ENCODE measurements at regions not wholly inside any gene's neighbourhood (a gene's known extent, or its start where the extent isn't known, plus 50 kb on each side); places are given as distances from the start of the nearest gene placed in this dataset.

DNA sequence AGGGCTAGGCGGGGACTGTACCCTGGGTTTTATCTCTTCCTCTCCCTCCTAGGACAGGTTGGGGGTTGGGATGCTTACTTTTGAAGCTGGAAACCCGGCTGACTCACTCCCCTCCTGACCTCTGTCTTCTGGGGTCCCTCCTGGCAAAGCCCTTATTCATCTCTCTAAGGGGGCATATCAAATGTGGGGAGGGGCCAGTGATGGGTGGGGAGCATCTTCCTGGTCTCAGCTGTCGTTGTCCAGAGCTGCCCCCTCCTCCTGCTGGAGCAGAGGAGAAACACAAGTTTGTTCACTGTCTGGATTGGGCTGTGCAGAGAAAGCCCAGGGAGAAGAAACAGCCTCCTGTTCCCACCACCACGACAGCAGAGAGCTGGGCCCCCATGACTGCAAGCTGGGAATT, 85.8 kb downstream of the TNFAIP2 start:
- H3K27me3 ChIP-seq (ENCODE audit: control insufficient read depth in 1 of 2, insufficient read depth in 2 of 2, low read length in 2 of 2): peaks cover 10 to 20% of the 10 kb centered on the region in 2 donors
- peak overlapping the region in 1 of 2 donors; percentile 14 for H3K4me3 ChIP-seq (ENCODE audit: low read depth in 1 of 2, low read length in 2 of 2)
- H3K4me1 ChIP-seq (ENCODE audit: insufficient read depth, low read length): peaks cover 4% of the 10 kb centered on the region
- H3K27ac ChIP-seq (ENCODE audit: low read depth, low read length): no peak overlapping the region
- no peak overlapping the region for H3K9ac ChIP-seq (ENCODE audit: low read length)
- H3K36me3 ChIP-seq (ENCODE audit: insufficient read depth, low read length): no peaks in the 10 kb centered on the region
- H3K9me3 ChIP-seq (ENCODE audit: low read length): no peaks in the 10 kb centered on the region

DNA sequence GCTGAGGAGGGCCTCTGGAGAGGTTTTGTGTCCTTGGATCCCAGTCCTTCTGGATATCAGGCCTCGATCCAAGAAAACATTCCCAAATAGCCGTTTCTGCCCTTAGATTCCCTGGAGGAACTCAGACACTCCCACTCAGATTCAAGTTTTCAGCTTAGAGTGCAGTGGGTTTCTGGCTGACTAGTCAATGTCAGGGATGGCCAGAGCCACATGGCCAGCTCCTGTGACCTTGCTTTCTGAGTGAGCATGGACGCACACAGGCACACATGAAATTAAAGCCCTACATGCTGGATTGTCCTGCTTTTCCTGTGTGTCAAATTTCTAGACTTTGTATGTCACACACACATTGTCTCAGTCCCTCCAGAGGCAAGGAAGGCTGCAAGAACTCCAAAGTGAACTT, 86.2 kb downstream of the TNFAIP2 start:
- H3K9me3 ChIP-seq (ENCODE audit: low read length): no peaks in the 10 kb centered on the region
- H3K9ac ChIP-seq (ENCODE audit: low read length): no peak overlapping the region
- peak overlapping the region in 1 of 2 donors; percentile 14 for H3K4me3 ChIP-seq (ENCODE audit: low read depth in 1 of 2, low read length in 2 of 2)
- H3K27me3 ChIP-seq (ENCODE audit: control insufficient read depth in 1 of 2, insufficient read depth in 2 of 2, low read length in 2 of 2): peaks cover 10 to 20% of the 10 kb centered on the region in 2 donors
- H3K4me1 ChIP-seq (ENCODE audit: insufficient read depth, low read length): peaks cover 4% of the 10 kb centered on the region
- no peaks in the 10 kb centered on the region for H3K36me3 ChIP-seq (ENCODE audit: insufficient read depth, low read length)
- no peak overlapping the region for H3K27ac ChIP-seq (ENCODE audit: low read depth, low read length)

DNA sequence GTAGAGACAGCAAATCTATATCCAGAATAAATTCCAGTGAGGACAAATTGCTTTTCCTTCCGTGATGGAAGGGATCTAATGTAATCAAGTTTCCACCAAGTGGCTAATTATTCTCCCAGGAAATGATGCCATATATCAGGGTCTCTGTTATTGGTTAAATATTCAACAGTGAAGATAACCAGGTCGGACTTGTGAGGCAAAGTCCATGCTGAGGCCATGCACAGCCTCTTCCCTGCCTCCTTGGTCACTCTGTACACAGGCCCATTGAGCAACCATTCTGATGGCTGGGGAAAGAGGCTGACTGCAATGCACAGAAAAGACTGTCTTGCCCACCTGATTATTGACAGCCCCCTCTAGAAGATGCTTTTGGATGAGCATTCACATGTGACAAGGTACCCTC, 90.1 kb downstream of the TNFAIP2 start:
- Histone ChIP-seq H3K9me3 (ENCODE audit: low read length) (no peaks in the 10 kb centered on the region), H3K4me1 (ENCODE audit: insufficient read depth, low read length) (no peaks in the 10 kb centered on the region), H3K27me3 (ENCODE audit: control insufficient read depth in 1 of 2, insufficient read depth in 2 of 2, low read length in 2 of 2) (peaks cover 4 to 6% of the 10 kb centered on the region in 2 donors), H3K4me3 (ENCODE audit: low read depth in 1 of 2, low read length in 2 of 2) (no peak overlapping the region), H3K9ac (ENCODE audit: low read length) (no peak overlapping the region), H3K27ac (ENCODE audit: low read depth, low read length) (no peak overlapping the region), H3K36me3 (ENCODE audit: insufficient read depth, low read length) (no peaks in the 10 kb centered on the region)

DNA sequence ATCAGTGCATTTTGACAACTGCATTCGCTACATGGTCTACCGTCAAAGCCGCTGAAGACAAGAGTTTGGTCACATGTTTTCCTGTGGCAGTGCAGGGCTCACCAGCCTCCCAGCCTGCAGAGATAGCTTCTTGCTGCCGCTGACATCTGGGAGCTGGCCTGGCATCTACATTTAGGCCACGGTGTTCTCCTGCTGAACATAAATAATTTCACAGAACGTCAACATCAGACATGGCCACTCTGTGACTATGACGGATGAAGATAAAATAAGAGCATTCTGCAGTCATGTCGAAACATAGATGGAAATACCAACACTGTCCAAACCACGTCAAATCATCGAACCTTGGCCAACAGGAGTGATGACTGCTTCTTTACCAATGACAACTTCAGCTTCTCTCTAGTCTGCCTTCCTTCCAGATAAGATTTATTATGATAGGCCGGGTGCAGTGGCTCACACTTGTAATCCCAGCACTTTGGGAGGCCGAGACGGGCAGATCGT, 91.2 kb downstream of the TNFAIP2 start:
- Histone ChIP-seq H3K4me1 (ENCODE audit: insufficient read depth, low read length) (no peaks in the 10 kb centered on the region), H3K9ac (ENCODE audit: low read length) (no peak overlapping the region), H3K36me3 (ENCODE audit: insufficient read depth, low read length) (no peaks in the 10 kb centered on the region), H3K9me3 (ENCODE audit: low read length) (no peaks in the 10 kb centered on the region), H3K27me3 (ENCODE audit: control insufficient read depth in 1 of 2, insufficient read depth in 2 of 2, low read length in 2 of 2) (no peaks in the 10 kb centered on the region), H3K27ac (ENCODE audit: low read depth, low read length) (no peak overlapping the region), H3K4me3 (ENCODE audit: low read depth in 1 of 2, low read length in 2 of 2) (no peak overlapping the region)

DNA sequence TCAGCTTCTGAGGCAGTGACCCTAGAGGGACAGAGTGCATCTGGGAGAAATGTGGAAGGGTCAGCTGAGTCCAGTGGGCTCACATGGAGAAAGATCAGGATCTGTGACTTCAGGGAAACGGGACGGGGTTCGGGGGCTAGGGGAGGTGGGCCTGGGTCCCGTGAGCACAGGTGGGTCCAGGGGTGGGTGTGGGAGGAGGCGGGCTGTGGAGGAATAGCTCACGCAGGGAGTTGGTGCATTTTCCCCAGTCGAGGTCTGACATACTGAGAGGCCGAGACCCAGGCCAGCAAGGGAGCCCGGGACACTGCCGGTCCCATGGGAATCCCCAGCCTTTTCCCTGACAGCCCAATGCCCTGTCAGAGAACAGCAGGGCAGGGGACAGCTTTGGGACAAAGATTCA, 93.1 kb downstream of the TNFAIP2 start:
- Histone ChIP-seq H3K4me3 (ENCODE audit: low read depth in 1 of 2, low read length in 2 of 2) (no peak overlapping the region), H3K36me3 (ENCODE audit: insufficient read depth, low read length) (no peaks in the 10 kb centered on the region), H3K9me3 (ENCODE audit: low read length) (no peaks in the 10 kb centered on the region), H3K4me1 (ENCODE audit: insufficient read depth, low read length) (no peaks in the 10 kb centered on the region), H3K27me3 (ENCODE audit: control insufficient read depth in 1 of 2, insufficient read depth in 2 of 2, low read length in 2 of 2) (peaks cover 7 to 15% of the 10 kb centered on the region in 2 donors), H3K27ac (ENCODE audit: low read depth, low read length) (no peak overlapping the region), H3K9ac (ENCODE audit: low read length) (no peak overlapping the region)

DNA sequence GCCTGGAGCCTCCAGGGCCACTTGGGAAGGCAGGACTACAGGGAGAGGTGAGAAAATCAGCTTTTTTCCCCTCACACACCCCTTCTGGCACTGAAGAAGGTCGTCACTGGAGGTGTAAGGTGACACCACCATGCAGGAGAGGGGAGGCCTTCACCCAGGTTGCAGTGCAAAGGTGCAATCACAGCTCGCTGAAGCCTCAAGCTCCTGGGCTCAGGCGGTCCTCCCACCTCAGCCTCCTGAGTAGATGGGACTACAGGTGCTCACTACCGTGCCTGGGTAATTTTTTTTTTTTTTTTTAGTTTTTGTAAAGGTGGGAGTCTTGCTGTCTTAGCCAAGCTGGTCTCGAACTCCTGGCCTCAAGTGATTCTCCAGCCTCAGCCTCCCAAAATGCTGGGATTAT, 93.6 kb downstream of the TNFAIP2 start:
- Histone ChIP-seq H3K36me3 (ENCODE audit: insufficient read depth, low read length) (no peaks in the 10 kb centered on the region), H3K4me1 (ENCODE audit: insufficient read depth, low read length) (no peaks in the 10 kb centered on the region), H3K27me3 (ENCODE audit: control insufficient read depth in 1 of 2, insufficient read depth in 2 of 2, low read length in 2 of 2) (peaks cover 11 to 20% of the 10 kb centered on the region in 2 donors), H3K9ac (ENCODE audit: low read length) (no peak overlapping the region), H3K4me3 (ENCODE audit: low read depth in 1 of 2, low read length in 2 of 2) (no peak overlapping the region), H3K9me3 (ENCODE audit: low read length) (no peaks in the 10 kb centered on the region), H3K27ac (ENCODE audit: low read depth, low read length) (no peak overlapping the region)

DNA sequence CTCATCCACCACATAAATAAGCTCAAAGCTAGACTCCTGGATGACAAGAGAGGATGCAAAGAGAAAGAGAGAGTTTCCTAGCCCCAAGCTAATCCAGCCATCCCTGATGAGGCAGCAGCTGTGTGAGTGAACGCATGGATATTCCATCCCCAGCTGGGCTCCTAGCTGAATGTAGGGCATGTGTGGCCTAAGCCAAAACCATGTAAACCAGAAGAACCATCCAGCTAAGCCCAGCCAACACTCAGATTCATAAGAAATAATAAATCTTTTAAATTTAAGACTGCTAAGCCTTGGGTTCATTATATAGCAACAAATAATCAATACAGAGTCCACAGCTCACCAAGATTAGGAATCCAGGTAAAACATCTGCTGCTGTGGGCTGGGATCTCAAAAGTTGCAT, 94.3 kb downstream of the TNFAIP2 start:
- Histone ChIP-seq H3K4me3 (ENCODE audit: low read depth in 1 of 2, low read length in 2 of 2) (no peak overlapping the region), H3K27me3 (ENCODE audit: control insufficient read depth in 1 of 2, insufficient read depth in 2 of 2, low read length in 2 of 2) (peaks cover 16 to 26% of the 10 kb centered on the region in 2 donors), H3K36me3 (ENCODE audit: insufficient read depth, low read length) (no peaks in the 10 kb centered on the region), H3K9ac (ENCODE audit: low read length) (no peak overlapping the region), H3K4me1 (ENCODE audit: insufficient read depth, low read length) (no peaks in the 10 kb centered on the region), H3K27ac (ENCODE audit: low read depth, low read length) (no peak overlapping the region), H3K9me3 (ENCODE audit: low read length) (no peaks in the 10 kb centered on the region)

DNA sequence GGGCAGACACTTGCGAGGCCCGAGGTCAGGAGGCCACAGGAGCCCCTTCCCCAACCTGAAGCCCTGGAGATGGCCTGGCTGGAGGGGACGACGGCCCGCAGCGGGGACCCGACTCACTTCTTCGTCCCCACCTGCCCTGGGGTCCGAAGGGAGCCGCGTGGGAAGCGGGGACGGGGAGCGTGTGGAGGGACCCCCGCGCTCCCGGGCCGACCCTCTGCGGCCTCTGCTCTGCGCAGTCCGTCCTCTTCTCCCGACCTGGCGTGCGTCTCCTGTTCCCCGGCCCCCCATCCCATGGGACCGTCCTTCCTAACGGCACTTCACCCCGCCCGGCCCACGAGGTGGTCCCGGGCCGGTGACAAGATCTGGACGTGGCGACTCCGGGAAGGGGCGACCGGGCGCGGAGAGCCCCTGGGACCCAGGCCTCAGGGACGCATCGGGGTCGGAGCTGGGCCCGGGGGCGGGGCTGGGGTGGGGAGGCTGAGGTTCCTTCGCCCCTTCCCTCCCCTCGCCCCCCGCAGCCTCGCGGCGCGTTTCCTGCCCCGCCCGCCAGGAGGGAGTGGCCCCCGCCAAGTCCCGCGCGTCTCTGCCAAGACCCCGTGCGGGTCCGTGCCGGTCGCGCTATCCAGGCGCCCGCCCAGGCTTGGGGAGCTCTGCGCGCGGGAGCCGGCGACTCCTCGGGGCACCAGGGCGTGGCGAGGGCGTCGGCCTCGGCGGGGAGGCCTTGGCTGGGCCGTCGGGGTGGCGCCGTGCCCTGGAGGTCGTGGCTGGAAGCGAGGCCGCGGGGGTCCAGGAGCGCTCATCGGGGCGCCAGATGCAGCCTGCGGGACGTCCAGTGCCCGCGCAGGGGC, 97.1 kb downstream of the TNFAIP2 start:
- Histone ChIP-seq H3K9ac (ENCODE audit: low read length) (no peak overlapping the region), H3K27me3 (ENCODE audit: control insufficient read depth in 1 of 2, insufficient read depth in 2 of 2, low read length in 2 of 2) (peaks cover 16 to 32% of the 10 kb centered on the region in 2 donors), H3K4me3 (ENCODE audit: low read depth in 1 of 2, low read length in 2 of 2) (no peak overlapping the region), H3K36me3 (ENCODE audit: insufficient read depth, low read length) (no peaks in the 10 kb centered on the region), H3K27ac (ENCODE audit: low read depth, low read length) (no peak overlapping the region), H3K4me1 (ENCODE audit: insufficient read depth, low read length) (no peaks in the 10 kb centered on the region), H3K9me3 (ENCODE audit: low read length) (no peaks in the 10 kb centered on the region)

DNA sequence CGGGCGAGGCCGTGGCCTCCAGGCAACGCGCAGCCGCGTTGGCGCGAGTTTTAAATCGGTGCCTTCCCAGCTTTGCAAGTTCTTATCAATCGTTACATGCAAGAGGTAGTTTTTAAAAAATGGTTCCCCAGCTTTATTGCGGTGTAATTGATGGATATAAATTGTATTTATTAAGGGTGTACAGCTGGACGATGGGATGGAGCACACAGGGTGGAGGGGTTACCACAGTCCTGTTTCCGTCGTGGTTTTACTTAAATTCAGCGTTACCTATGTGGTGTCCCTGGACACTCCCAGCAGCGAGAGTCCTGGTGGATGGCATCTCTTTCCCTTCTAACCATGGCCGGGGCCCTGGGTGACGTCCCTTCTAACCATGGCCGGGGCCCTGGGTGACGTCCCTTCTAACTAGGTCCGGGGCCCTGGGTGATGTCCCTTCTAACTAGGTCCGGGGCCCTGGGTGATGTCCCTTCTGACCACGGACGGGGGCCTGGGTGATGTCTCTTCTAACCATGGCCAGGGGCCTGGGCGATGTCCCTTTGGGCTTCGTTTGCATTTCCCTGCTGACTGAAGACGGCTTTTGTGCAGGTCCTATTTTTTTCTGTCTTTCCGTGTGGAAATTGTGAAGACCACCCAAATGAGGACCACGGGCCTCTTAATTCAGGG, 97.9 kb downstream of the TNFAIP2 start:
- no peak overlapping the region for H3K4me3 ChIP-seq (ENCODE audit: low read depth in 1 of 2, low read length in 2 of 2)
- no peaks in the 10 kb centered on the region for H3K36me3 ChIP-seq (ENCODE audit: insufficient read depth, low read length)
- H3K27ac ChIP-seq (ENCODE audit: low read depth, low read length): no peak overlapping the region
- H3K27me3 ChIP-seq (ENCODE audit: control insufficient read depth in 1 of 2, insufficient read depth in 2 of 2, low read length in 2 of 2): peaks cover 16 to 34% of the 10 kb centered on the region in 2 donors
- H3K9me3 ChIP-seq (ENCODE audit: low read length): no peaks in the 10 kb centered on the region
- no peak overlapping the region for H3K9ac ChIP-seq (ENCODE audit: low read length)
- no peaks in the 10 kb centered on the region for H3K4me1 ChIP-seq (ENCODE audit: insufficient read depth, low read length)

DNA sequence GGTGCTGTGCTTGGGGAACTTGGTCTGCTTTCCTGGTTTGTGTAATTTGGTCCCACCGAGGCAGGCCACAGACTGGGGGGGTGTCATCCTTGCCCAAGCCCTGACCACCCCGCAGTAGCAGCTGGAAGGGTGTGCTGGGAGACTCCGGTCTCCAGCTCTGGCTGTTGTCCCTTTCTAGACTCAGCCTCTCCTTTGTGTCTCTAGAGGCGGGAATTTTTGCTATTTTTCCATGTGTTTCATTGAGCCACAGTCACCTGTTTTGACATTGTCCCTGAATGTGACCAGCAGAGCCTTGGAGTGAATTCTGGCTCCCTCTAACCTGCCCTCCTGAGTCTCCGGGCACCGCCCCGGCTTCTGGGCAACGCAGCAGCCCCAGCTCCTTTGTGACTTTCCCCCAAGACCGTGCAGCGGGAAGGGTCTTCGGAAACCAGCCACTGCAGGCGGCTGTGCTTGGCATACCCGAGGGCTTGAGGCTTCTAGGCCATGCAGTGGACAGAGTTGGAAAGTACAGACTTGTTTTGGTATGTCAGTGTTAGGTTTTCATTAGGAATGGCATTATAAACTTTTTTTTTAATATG, 98.6 kb downstream of the TNFAIP2 start:
- Histone ChIP-seq H3K4me3 (ENCODE audit: low read depth in 1 of 2, low read length in 2 of 2) (no peak overlapping the region), H3K9me3 (ENCODE audit: low read length) (no peaks in the 10 kb centered on the region), H3K27me3 (ENCODE audit: control insufficient read depth in 1 of 2, insufficient read depth in 2 of 2, low read length in 2 of 2) (peaks cover 16 to 37% of the 10 kb centered on the region in 2 donors), H3K9ac (ENCODE audit: low read length) (no peak overlapping the region), H3K4me1 (ENCODE audit: insufficient read depth, low read length) (no peaks in the 10 kb centered on the region), H3K27ac (ENCODE audit: low read depth, low read length) (no peak overlapping the region), H3K36me3 (ENCODE audit: insufficient read depth, low read length) (no peaks in the 10 kb centered on the region)

DNA sequence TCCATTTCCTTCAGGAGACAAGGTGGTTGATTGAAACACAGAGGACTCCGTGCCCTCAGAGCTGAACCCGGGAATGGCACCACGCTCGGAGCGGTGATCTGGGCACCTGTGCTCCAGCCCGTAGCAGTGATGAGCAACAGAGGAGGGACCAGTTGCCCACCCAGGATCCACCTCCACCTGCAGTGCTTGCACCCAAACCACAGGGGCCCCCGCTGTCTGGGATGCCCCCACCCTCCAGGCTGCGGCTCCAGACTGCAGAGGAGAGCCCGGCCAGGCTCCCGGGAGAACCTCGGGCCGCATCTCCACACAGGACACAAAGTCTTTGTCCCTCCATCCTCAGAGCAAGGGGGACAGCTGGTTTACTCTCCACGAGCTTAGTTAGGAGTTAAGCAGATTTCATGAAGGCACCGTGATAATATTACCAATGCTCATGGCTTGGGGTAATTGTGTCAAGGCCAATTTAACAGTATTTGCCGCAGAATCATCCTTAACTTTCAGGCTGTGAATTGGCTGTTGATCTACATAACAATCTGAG, 100.6 kb downstream of the TNFAIP2 start:
- Histone ChIP-seq H3K4me1 (ENCODE audit: insufficient read depth, low read length) (no peaks in the 10 kb centered on the region), H3K36me3 (ENCODE audit: insufficient read depth, low read length) (no peaks in the 10 kb centered on the region), H3K27me3 (ENCODE audit: control insufficient read depth in 1 of 2, insufficient read depth in 2 of 2, low read length in 2 of 2) (peaks cover 16 to 41% of the 10 kb centered on the region in 2 donors), H3K9me3 (ENCODE audit: low read length) (no peaks in the 10 kb centered on the region), H3K27ac (ENCODE audit: low read depth, low read length) (no peak overlapping the region), H3K4me3 (ENCODE audit: low read depth in 1 of 2, low read length in 2 of 2) (no peak overlapping the region), H3K9ac (ENCODE audit: low read length) (no peak overlapping the region)
